ENCODE measurements at regions not wholly inside any gene's neighbourhood (a gene's known extent, or its start where the extent isn't known, plus 50 kb on each side); places are given as distances from the start of the nearest gene placed in this dataset.
"Not testable (repeated sequence)": the region's sequence is repeated elsewhere in the genome, so short reads cannot be mapped to it uniquely, and the experiment has no call there.

- DNase-seq = no peak
These were observed 713.9 kb upstream of the CCDC179 start for GRCh38 chr11:23574149-23574548.

DNA sequence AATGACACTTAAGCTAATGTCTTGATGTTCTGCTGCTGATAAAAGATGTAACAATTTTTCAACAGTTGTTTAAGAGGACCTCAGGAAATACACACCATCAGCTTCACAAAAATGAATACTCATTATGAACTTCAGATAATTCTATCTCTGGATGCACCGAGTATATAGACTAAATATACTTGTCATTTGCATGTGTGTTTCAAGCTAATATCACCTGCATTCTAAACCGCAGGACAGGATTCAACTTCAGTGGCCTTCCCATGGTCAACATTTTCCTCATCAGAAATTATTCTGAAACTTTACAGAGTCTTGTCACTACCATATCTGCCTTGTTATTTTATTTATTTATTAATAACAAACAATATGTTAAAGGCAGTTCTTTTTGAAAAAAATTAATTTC, 717.0 kb upstream of the CCDC179 start:
- DNase-seq = no peak

DNA sequence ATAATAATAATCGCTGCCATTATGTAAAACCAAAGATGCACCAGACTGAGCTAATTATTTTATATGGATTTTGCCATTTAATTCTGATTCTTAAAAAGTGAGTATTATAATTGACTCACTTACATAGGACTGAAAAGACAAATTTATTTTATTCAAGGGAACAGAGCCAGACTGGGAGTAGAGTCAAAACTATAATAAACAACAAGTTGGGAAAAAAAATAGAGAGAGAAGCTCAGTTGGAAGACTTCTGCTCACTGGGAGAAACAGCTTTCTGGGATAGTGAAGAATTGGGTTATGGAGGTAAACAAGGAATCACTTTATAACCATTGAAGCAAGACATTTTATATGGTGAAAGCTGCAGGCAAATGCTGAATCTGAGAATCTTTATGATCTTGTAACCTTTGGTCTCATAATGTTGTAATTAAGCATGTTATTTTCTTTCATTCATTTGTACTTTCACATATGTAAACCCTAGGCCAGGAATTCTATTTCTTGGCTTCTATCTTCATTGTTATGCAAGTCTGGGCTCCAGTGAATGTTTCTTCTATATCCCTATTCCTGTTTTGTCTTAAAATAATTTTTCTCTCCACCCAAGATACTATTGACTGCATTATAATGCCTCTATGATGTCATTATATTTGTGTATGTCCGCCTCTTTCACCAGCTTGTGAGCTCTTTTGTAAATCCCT, 725.3 kb upstream of the CCDC179 start:
- DNase-seq = no peak

DNA sequence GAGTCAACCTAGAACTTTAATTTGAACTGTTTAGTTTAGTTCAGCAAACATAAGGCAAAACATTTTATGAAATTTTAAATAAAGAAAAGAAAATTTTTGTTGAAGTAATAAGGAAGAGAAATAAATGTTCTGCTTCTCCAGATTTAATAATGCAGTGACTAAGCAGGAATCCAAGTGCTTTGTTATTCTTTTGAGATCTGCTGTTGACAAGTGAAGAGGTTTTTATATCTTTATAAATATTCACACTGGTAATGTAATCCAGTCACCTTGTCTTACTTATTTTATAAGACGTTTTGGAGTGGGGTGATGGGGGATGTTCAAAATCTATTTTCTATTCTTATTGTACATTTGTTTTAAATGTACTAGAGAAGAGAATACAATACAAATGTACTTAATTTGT, 725.9 kb upstream of the CCDC179 start:
- DNase-seq = no peak

DNA sequence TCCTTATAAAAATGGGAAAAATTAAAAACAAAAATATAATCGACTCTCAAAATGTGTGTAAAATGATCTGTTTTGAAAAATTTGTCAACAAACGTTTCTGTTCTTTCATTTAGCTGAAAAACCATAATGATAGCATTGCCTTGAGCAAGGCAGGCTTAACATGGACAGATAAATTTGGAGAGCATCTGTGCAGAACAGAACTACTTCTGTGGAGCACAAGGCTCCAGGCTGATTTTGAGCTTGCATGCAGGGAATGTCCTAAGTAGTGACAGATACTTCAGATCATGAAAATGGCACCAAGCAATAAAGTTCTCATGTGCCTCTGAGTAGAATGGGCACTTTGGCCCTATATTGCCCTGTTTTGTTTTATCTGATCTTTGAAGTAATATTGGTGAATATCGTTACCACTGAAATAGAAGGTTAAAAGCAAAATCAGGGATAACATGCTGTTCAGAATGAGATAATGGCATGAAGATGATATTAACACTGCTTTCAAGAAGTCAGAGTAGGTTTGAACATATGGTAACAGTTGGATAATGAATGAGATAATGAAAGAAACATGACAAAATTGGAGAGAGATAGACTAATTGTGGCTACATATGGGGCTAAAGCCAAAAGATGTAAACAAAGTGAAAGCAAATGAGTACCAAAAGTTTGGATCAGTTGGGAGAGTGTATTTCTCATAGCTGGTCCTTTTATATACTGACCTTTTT, 730.5 kb upstream of the CCDC179 start:
- no peak for DNase-seq

DNA sequence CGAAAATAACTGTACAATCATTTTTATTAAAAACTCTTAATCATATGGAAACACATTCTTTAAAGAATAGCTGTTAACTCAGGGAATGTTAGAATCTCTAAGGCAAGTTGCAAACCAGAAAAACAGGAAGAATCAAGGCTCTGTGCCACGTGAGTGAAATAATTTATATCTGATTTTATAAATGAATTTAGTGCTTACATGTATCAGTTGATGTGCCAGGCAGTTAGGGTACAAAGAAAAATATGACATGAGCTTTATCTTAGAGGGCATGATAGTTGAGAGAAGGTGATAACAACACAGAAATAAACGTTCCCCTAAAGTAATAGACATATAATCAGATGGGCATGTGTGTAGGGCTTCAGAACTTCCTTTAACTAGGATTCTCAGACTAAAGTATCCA, 734.5 kb upstream of the CCDC179 start:
- DNase-seq = no peak

GRCh38 chr11:23604966-23605365, 744.7 kb upstream of the CCDC179 start:
- DNase-seq = no peak

GRCh38 chr11:23606191-23606590, 745.9 kb upstream of the CCDC179 start:
- DNase-seq = no peak

GRCh38 chr11:23611726-23612125, 751.5 kb upstream of the CCDC179 start:
- no peak for DNase-seq

DNA sequence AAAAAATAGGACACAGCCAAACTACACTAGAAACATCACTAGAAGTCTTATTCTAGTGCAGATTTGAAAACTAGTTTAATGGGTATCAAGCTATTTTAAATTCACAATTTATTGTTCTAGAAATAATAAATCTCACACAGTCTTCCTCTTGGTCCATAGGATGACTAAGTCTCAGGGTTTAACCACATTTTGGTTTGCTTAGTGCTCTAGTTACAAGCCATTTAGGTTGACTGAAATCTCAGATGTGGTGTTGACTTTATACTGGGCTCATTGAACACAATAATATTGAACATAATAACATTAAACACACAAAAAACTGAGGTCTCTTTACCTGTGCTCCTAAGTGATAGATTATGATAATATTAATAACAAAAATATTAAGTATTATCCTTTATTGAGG, 760.3 kb upstream of the CCDC179 start:
- DNase-seq = no peak

GRCh38 chr11:23632293-23632692, 772.0 kb upstream of the CCDC179 start:
- no peak for DNase-seq

DNA sequence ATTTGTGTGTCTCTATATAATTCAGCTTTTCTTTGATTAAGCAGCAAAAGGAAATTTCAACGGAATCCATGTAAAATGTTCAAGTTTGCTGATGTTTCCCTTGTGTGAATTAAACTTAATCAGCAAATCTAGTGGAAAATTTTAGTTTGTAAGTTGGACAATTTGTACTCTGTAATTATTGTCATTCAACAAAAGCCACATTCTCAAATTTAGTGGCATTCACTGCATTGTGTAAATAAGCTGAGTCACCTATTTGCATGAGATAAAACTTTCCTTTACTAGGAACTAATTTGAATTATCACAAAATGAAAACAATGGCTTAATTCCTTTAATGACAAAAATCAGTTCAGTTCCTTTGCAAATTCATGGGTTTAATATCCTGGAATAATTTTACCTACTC, 784.2 kb upstream of the CCDC179 start:
- no peak for DNase-seq

- not testable (repeated sequence) for DNase-seq
These were observed 792.1 kb upstream of the CCDC179 start for GRCh38 chr11:23652336-23652735.

GRCh38 chr11:23653071-23653675, 792.9 kb upstream of the CCDC179 start:
- no peak for DNase-seq

DNA sequence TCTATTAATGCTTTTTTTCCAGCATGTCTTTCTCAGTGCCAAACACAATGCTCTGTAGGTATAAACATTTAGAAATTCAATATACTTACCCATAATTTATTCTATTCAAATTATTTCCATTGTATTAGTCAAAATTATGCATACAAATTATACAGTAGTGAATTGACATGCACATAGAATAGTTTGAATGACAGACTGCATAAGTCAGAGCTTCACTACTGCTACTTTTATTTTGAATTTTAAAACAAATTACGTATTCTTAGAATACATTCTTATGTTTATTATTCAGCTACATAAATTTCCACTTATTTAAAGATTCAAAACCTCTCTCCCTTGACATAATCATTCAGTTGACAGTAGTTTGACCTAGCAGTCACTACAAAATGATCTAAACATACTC, 808.0 kb upstream of the CCDC179 start:
- no peak for DNase-seq

- DNase-seq = no peak
These were observed 813.1 kb upstream of the CCDC179 start for GRCh38 chr11:23673366-23673765.

DNA sequence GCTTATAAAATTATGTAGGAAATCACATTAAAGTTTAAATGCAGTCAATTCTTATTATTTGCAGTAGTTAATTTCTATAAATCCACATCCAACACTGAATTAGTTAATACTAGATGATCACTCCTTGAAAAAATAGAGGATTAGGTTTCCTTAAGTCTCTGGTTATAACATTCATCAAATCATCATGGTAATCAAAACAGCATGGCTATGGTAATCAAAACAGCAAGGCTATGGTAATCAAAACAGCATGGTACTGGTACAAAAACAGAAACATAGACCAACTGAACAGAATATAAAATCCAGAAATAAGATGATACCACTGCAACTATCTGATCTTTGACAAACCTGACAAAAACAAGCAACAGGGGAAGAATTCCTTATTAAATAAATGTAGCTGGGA, 814.6 kb upstream of the CCDC179 start:
- no peak for DNase-seq

DNA sequence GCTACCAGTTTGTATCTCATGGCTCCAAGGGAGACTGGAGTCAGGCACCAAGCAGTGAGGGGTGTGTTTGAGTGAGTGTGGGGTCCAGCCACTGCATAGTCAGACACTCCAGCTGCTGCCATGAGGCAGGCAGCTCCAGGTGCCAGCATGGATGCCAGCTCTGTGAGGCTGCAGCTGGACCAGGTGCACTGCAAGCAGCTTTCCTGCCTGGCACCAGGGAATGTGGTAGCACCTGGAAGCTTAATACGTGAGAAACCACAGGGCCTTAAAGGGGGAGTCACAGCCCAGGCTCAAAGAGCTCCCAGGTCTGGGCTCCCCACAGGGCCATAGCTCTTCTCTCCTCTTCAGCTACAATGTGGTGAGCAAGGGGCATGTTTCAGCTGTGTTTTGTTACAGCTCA, 817.8 kb upstream of the LUZP2 start:
- peak; percentile 26 for DNase-seq

DNA sequence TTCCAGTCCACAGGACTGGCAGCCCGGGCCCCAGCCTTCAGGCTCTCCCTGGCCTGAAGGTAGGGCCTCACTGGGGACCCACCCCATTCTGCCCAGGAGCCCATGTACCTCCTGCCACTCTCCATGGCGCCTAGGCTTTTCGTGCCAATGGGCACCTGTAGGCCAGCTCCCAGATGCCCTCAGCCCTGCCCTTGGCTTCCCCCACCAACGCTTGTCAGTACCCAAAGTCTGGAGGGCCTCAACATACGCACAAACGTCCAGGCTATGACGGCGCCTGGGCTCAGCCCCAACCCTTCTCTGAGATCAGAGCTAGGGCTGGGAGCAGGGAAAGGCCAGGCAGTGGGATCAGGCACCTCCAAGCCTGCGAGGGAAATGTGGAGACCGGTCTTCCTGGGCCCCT, 816.9 kb upstream of the LUZP2 start:
- DNase-seq = no peak

- no peak for DNase-seq
These were observed 816.2 kb upstream of the LUZP2 start for GRCh38 chr11:23680488-23681230.

DNA sequence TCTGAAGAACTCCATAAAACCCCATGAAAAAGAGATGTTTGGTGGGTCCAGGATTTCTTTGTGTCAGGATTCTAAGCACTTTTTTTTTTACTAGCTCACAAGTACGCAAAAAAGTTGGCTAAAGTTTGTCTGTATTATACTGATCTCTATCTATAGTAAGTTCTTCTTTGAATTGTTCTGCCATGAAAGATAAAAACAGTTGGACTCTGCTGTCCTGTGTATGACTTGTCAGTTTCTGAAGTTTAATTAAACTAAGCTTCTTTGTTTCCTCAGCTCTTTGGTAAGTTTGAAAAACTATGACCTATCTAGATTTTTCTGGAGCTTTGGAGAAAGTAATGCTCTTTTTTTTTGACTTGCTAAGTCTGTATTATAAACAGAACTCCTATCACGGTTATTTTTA, 812.2 kb upstream of the LUZP2 start:
- no peak for DNase-seq

DNA sequence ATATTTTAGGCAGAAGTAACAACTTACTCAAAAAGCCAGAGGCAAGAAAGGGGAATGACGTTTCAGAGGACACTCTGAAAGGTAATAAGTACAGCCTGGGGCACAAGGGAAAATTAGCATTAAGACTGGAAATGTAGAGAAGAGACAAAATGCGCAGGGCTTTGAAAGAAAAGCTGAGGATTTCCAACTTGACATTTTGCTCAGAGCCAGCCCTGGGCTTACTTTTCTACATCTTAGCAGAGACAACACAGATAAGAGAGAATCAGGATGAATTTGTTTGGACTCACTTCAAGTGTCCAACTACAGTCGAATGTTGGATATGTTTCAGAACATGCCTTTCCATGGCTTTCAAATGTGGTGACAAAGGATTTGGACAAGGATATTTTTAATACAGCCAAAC, 808.9 kb upstream of the LUZP2 start:
- DNase-seq = no peak

GRCh38 chr11:23688411-23688810, 808.4 kb upstream of the LUZP2 start:
- no peak for DNase-seq

- DNase-seq = no peak
These were observed 808.0 kb upstream of the LUZP2 start for GRCh38 chr11:23688835-23689234.

All from COR-L47 (cell line).